Endothelial cell of umbilical vein (primary cell): ENCODE measurements at regions not wholly inside any gene's neighbourhood (a gene's known extent, or its start where the extent isn't known, plus 50 kb on each side); places are given as distances from the start of the nearest gene placed in this dataset.

ENCODE experiments used
- BruUV-seq: library from RNA; stranded (reverse); fragments of 400-500 nt; replicated peaks from 2 replicates; lab custom pipeline; 2021; lab: Mats Ljungman, UMichigan
- CTCF ChIA-PET: fragments of 300-600, 350-600 bp; sonication (Branson Sonifier 250); formaldehyde crosslinking; loops from one replicate; lab custom pipeline; 2021; ENCODE audit warnings: antibody characterized with exemption, inconsistent platforms; lab: Charles Lee
- POLR2A ChIA-PET: fragments of 300-600, 350-600 bp; sonication (Branson Sonifier 250); formaldehyde crosslinking; loops from one replicate; lab custom pipeline; 2021; ENCODE audit warnings: antibody characterized with exemption, inconsistent platforms; lab: Charles Lee
- DNase-seq: peaks from one replicate; pipeline ENCODE4 v3.0.0-alpha.2; 2011; ENCODE audit warnings: low read depth, low spot score
- FAIRE-seq: peaks from 2 replicates; lab custom pipeline; 2011; peaks lifted over from hg19 to GRCh38; lab: Jason Lieb, UNC
- H2AFZ ChIP-seq: 2 replicates; pipeline ENCODE4 v1.6.0; 2012; ENCODE audit warnings: low read depth, low read length, control low read depth, inconsistent platforms
- H3K27ac ChIP-seq: 2 replicates; pipeline ENCODE4 v1.5.1; 2011; ENCODE audit warnings: low read depth, mild to moderate bottlenecking, control low read depth, low read length, moderate library complexity; ENCODE audit not compliant: insufficient read depth
- H3K27me3 ChIP-seq, 2 experiments: 2 replicates each; pipeline versions ENCODE4 v1.6.0 to v1.6.1; 2011; ENCODE audit warnings: low read length in 2 of 2, mixed read lengths in 1 of 2; ENCODE audit not compliant: control insufficient read depth in 2 of 2, insufficient read depth in 2 of 2
- H3K36me3 ChIP-seq, 2 experiments: 2 replicates in 1 of 2; 3 replicates in 1 of 2; pipeline ENCODE4 v1.5.1; 2011; ENCODE audit warnings: low read length in 2 of 2, mild to moderate bottlenecking in 1 of 2, moderate library complexity in 1 of 2; ENCODE audit not compliant: control insufficient read depth in 2 of 2, insufficient read depth in 2 of 2; ENCODE audit errors: extremely low read depth in 1 of 2
- H3K4me1 ChIP-seq: 3 replicates; pipeline ENCODE4 v1.5.1; 2011; ENCODE audit warnings: mild to moderate bottlenecking, low read length; ENCODE audit not compliant: control insufficient read depth, insufficient read depth; ENCODE audit errors: extremely low read depth
- H3K4me2 ChIP-seq: 2 replicates; pipeline ENCODE4 v1.6.1; 2011; ENCODE audit warnings: low read length, control low read depth, mixed read lengths; ENCODE audit not compliant: insufficient read depth
- H3K4me3 ChIP-seq, 3 experiments: fragments of 200-600 bp in 1 of 3; sonication (generic), shearing (Covaris generic) in 1 of 3; replicated peaks in 1 of 3; 2 replicates each; pipeline ENCODE4 v1.5.1; 2011 to 2016; ENCODE audit warnings: control low read depth in 3 of 3, low read length in 3 of 3, mild to moderate bottlenecking in 2 of 3, inconsistent platforms in 1 of 3, low read depth in 1 of 3, moderate library complexity in 1 of 3; ENCODE audit not compliant: insufficient read depth in 1 of 3
- H3K79me2 ChIP-seq: 2 replicates; pipeline ENCODE4 v1.6.0; 2012; ENCODE audit warnings: low read length, inconsistent platforms; ENCODE audit not compliant: control insufficient read depth, insufficient read depth
- H3K9ac ChIP-seq: replicated peaks from 2 replicates; pipeline ENCODE3; 2011; ENCODE audit warnings: low read length, control low read depth; ENCODE audit not compliant: insufficient read depth; ENCODE audit errors: extremely low read depth
- H3K9me1 ChIP-seq: replicated peaks from 3 replicates; pipeline ENCODE4 v1.6.0; 2011; ENCODE audit warnings: mild to moderate bottlenecking, low read length; ENCODE audit not compliant: control insufficient read depth, insufficient read depth; ENCODE audit errors: extremely low read depth
- H3K9me3 ChIP-seq: replicated peaks from 2 replicates; pipeline ENCODE4 v1.5.1; 2012; ENCODE audit warnings: low read length, inconsistent platforms; ENCODE audit not compliant: control insufficient read depth, insufficient read depth
- H4K20me1 ChIP-seq: replicated peaks from 2 replicates; pipeline ENCODE3; 2011; ENCODE audit warnings: mild to moderate bottlenecking, low read length; ENCODE audit not compliant: control insufficient read depth, insufficient read depth; ENCODE audit errors: extremely low read depth
- CTCF ChIP-seq, 2 donors: IDR thresholded peaks; 1 replicate in 1 of 2; 2 replicates in 1 of 2; pipeline ENCODE4 v1.5.1; 2011; ENCODE audit warnings: low read length in 2 of 2, mild to moderate bottlenecking in 2 of 2, moderate library complexity in 2 of 2, control low read depth in 1 of 2, inconsistent platforms in 1 of 2, low read depth in 1 of 2; ENCODE audit not compliant: insufficient read depth in 1 of 2; ENCODE audit errors: extremely low read depth in 1 of 2
- EZH2 ChIP-seq: IDR thresholded peaks from 2 replicates; pipeline ENCODE4 v1.6.1; 2012; ENCODE audit warnings: borderline replicate concordance, low read depth, mild to moderate bottlenecking, moderate library complexity, low read length, inconsistent platforms; ENCODE audit not compliant: severe bottlenecking
- FOS ChIP-seq: IDR thresholded peaks from 2 replicates; pipeline ENCODE4 v1.6.1; 2011; ENCODE audit warnings: mild to moderate bottlenecking, low read length, moderate library complexity, borderline replicate concordance; ENCODE audit not compliant: insufficient read depth
- GATA2 ChIP-seq: IDR thresholded peaks from 2 replicates; pipeline ENCODE4 v1.7.0; 2011; ENCODE audit warnings: low read depth, mild to moderate bottlenecking, moderate library complexity, mixed read lengths, low read length; ENCODE audit not compliant: insufficient read length, insufficient read depth
- JUN ChIP-seq: IDR thresholded peaks from 2 replicates; pipeline ENCODE4 v1.6.1; 2011; ENCODE audit warnings: borderline replicate concordance, low read depth; ENCODE audit not compliant: insufficient read length, insufficient read depth
- MAX ChIP-seq: IDR thresholded peaks from 2 replicates; pipeline ENCODE4 v1.6.1; 2011; ENCODE audit not compliant: insufficient read depth, insufficient read length
- MYC ChIP-seq: IDR thresholded peaks from one replicate; pipeline ENCODE4 v1.6.1; 2011; ENCODE audit warnings: mild to moderate bottlenecking, low read depth, low read length
- POLR2A ChIP-seq: IDR thresholded peaks from 2 replicates; pipeline ENCODE4 v1.6.1; 2012; ENCODE audit warnings: low read depth, mild to moderate bottlenecking, control low read depth, low read length
- POLR2AphosphoS5 ChIP-seq: IDR thresholded peaks from 2 replicates; pipeline ENCODE4 v1.6.1; 2012; ENCODE audit warnings: low read depth, mild to moderate bottlenecking, control low read depth, low read length, moderate library complexity; ENCODE audit not compliant: insufficient read depth
- dilution Hi-C: fragments of 300-500 bp; cut with MboI; formaldehyde crosslinking; loops from one replicate; pipeline ENCODE4 v1.15.0; 2019; ENCODE audit warnings: low sequenced_read_pairs; ENCODE audit not compliant: extremely low pct_ligation_motif_present
- intact Hi-C: fragments of 100-400 bp; cut with micrococcal nuclease; formaldehyde crosslinking; loops from one replicate; pipeline ENCODE4 v1.10.0; 2022

- Histone ChIP-seq H2AFZ (no peak overlapping the region), H3K9me1 (no peaks in the 10 kb centered on the region), H3K79me2 (no peaks in the 10 kb centered on the region), H3K4me1 (no peaks in the 10 kb centered on the region), H4K20me1 (no peaks in the 10 kb centered on the region), H3K27ac (no peak overlapping the region), H3K9ac (no peak overlapping the region), H3K9me3 (no peaks in the 10 kb centered on the region), H3K36me3 (no peaks in the 10 kb centered on the region), H3K4me3 (no peak overlapping the region), H3K27me3 (no peaks in the 10 kb centered on the region), H3K4me2 (no peak overlapping the region)
- DNase-seq (no peak), FAIRE-seq (no peak)
- intact Hi-C loops (no loop called here), dilution Hi-C loops (no loop called here)
- POLR2A ChIA-PET, result no interaction called here
- CTCF ChIA-PET, result no interaction called here
- BruUV-seq, result no TSS peak
- no peak for TF ChIP-seq MAX
- no peak for TF ChIP-seq JUN
- no peak for TF ChIP-seq CTCF (IDR thresholded peaks at IDR 0.05; ENCODE audit: extremely low read depth in 1 of 2, insufficient read depth in 1 of 2, low read depth in 1 of 2, low read length in 2 of 2)
- no peak for TF ChIP-seq POLR2AphosphoS5
- TF ChIP-seq GATA2, result no peak
- no peak for TF ChIP-seq MYC
- no peak for TF ChIP-seq EZH2
- no peak for TF ChIP-seq FOS
- TF ChIP-seq POLR2A, result no peak
Measured at GRCh38 chr6:145266432-145267075, 468.8 kb downstream of the EPM2A start.
